ENCODE measurements at regions not wholly inside any gene's neighbourhood (a gene's known extent, or its start where the extent isn't known, plus 50 kb on each side); places are given as distances from the start of the nearest gene placed in this dataset.

GRCh38 chr6:88558981-88559380 lies 392.8 kb upstream of the CNR1 start:
- DNase-seq (ENCODE audit: low spot score): no peak
- Mint-ChIP-seq H3K27me3 (ENCODE audit: unreplicated experiment) (no peaks in the 10 kb centered on the region), H3K9me3 (ENCODE audit: unreplicated experiment) (no peaks in the 10 kb centered on the region), H3K4me1 (ENCODE audit: unreplicated experiment) (peaks cover 29% of the 10 kb centered on the region), H3K4me3 (ENCODE audit: unreplicated experiment) (no peak overlapping the region), H3K36me3 (ENCODE audit: low read depth, unreplicated experiment) (peaks cover 5% of the 10 kb centered on the region), H3K27ac (ENCODE audit: unreplicated experiment) (no peak overlapping the region)
- TF ChIP-seq CTCF (IDR thresholded peaks at IDR 0.05; ENCODE audit: unreplicated experiment): no peak

GRCh38 chr6:88556663-88557062 lies 390.5 kb upstream of the CNR1 start:
- H3K36me3 Mint-ChIP-seq (ENCODE audit: low read depth, unreplicated experiment): peaks cover 5% of the 10 kb centered on the region
- no peak overlapping the region for H3K27ac Mint-ChIP-seq (ENCODE audit: unreplicated experiment)
- H3K27me3 Mint-ChIP-seq (ENCODE audit: unreplicated experiment): no peaks in the 10 kb centered on the region
- H3K4me1 Mint-ChIP-seq (ENCODE audit: unreplicated experiment): peaks cover 20% of the 10 kb centered on the region
- H3K9me3 Mint-ChIP-seq (ENCODE audit: unreplicated experiment): no peaks in the 10 kb centered on the region
- DNase-seq (ENCODE audit: low spot score): no peak
- no peak overlapping the region for H3K4me3 Mint-ChIP-seq (ENCODE audit: unreplicated experiment)
- no peak for TF ChIP-seq CTCF (IDR thresholded peaks at IDR 0.05; ENCODE audit: unreplicated experiment)

- no peak for DNase-seq (ENCODE audit: low spot score)
- no peak overlapping the region for H3K4me3 Mint-ChIP-seq (ENCODE audit: unreplicated experiment)
- no peak overlapping the region for H3K27ac Mint-ChIP-seq (ENCODE audit: unreplicated experiment)
- peaks cover 8% of the 10 kb centered on the region for H3K36me3 Mint-ChIP-seq (ENCODE audit: low read depth, unreplicated experiment)
- H3K27me3 Mint-ChIP-seq (ENCODE audit: unreplicated experiment): peaks cover 5% of the 10 kb centered on the region
- TF ChIP-seq CTCF (IDR thresholded peaks at IDR 0.05; ENCODE audit: unreplicated experiment): no peak
- no peaks in the 10 kb centered on the region for H3K9me3 Mint-ChIP-seq (ENCODE audit: unreplicated experiment)
- peaks cover 10% of the 10 kb centered on the region for H3K4me1 Mint-ChIP-seq (ENCODE audit: unreplicated experiment)
These were observed 382.9 kb upstream of the CNR1 start for GRCh38 chr6:88548891-88549505.

- Mint-ChIP-seq H3K4me3 (ENCODE audit: unreplicated experiment) (no peak overlapping the region), H3K9me3 (ENCODE audit: unreplicated experiment) (no peaks in the 10 kb centered on the region), H3K27ac (ENCODE audit: unreplicated experiment) (no peak overlapping the region), H3K36me3 (ENCODE audit: low read depth, unreplicated experiment) (peaks cover 8% of the 10 kb centered on the region), H3K27me3 (ENCODE audit: unreplicated experiment) (peaks cover 7% of the 10 kb centered on the region), H3K4me1 (ENCODE audit: unreplicated experiment) (peaks cover 5% of the 10 kb centered on the region)
- no peak for TF ChIP-seq CTCF (IDR thresholded peaks at IDR 0.05; ENCODE audit: unreplicated experiment)
- DNase-seq (ENCODE audit: low spot score): no peak
These were observed 381.6 kb upstream of the CNR1 start for GRCh38 chr6:88547768-88548167.

- no peak for DNase-seq (ENCODE audit: low spot score)
- Mint-ChIP-seq H3K27ac (ENCODE audit: unreplicated experiment) (no peak overlapping the region), H3K36me3 (ENCODE audit: low read depth, unreplicated experiment) (peaks cover 8% of the 10 kb centered on the region), H3K9me3 (ENCODE audit: unreplicated experiment) (no peaks in the 10 kb centered on the region), H3K4me3 (ENCODE audit: unreplicated experiment) (no peak overlapping the region), H3K27me3 (ENCODE audit: unreplicated experiment) (peaks cover 5% of the 10 kb centered on the region), H3K4me1 (ENCODE audit: unreplicated experiment) (no peaks in the 10 kb centered on the region)
- no peak for TF ChIP-seq CTCF (IDR thresholded peaks at IDR 0.05; ENCODE audit: unreplicated experiment)
These were observed 379.8 kb upstream of the CNR1 start for GRCh38 chr6:88545991-88546390.

Data from endothelial cell (in vitro differentiated cells).